ENCODE measurements at regions not wholly inside any gene's neighbourhood (a gene's known extent, or its start where the extent isn't known, plus 50 kb on each side); places are given as distances from the start of the nearest gene placed in this dataset.
"Not testable (repeated sequence)": the region's sequence is repeated elsewhere in the genome, so short reads cannot be mapped to it uniquely, and the experiment has no call there.

- DNase-seq: not testable (repeated sequence)
Observed at GRCh38 chr21:9070703-9071102, 1450.7 kb upstream of the TPTE start.

GRCh38 chr21:9073010-9073409 lies 1448.4 kb upstream of the TPTE start:
- not testable (repeated sequence) for DNase-seq

GRCh38 chr21:9074772-9075171 lies 1446.6 kb upstream of the TPTE start:
- DNase-seq: not testable (repeated sequence)

- DNase-seq: not testable (repeated sequence)
Observed at GRCh38 chr21:9083091-9083826, 1438.1 kb upstream of the TPTE start.

GRCh38 chr21:9086299-9086698 lies 1435.1 kb upstream of the TPTE start:
- DNase-seq: not testable (repeated sequence)

- not testable (repeated sequence) for DNase-seq
Observed at GRCh38 chr21:9087816-9088215, 1433.6 kb upstream of the TPTE start.

GRCh38 chr21:9129741-9130140 lies 1391.6 kb upstream of the TPTE start:
- DNase-seq: not testable (repeated sequence)

GRCh38 chr21:9130817-9131216 lies 1390.6 kb upstream of the TPTE start:
- peak in 1 of 2 experiments; percentile 4 for DNase-seq
